ENCODE measurements at regions not wholly inside any gene's neighbourhood (a gene's known extent, or its start where the extent isn't known, plus 50 kb on each side); places are given as distances from the start of the nearest gene placed in this dataset.

- CTCF ChIA-PET = no interaction called here
- ATAC-seq (ENCODE audit: low read depth) = no peak
Observed at GRCh38 chr9:113709721-113710120, 166.4 kb upstream of the ZNF618 start.

More at GRCh38 chr9:113709721-113710120, 166.4 kb upstream of the ZNF618 start:
- Histone ChIP-seq H4K8ac (ENCODE audit: low read depth in 2 of 2, low read length in 2 of 2) (no peak overlapping the region), H3K27me3 (ENCODE audit: control insufficient read depth, insufficient read depth, low read length) (peaks cover 21% of the 10 kb centered on the region), H2BK120ac (ENCODE audit: low read depth, low read length) (no peak overlapping the region), H3K9ac (ENCODE audit: low read depth, low read length) (no peak overlapping the region), H2AK5ac (ENCODE audit: low read depth, low read length) (no peak overlapping the region), H2BK20ac (ENCODE audit: low read depth, low read length) (no peak overlapping the region), H2BK5ac (ENCODE audit: low read depth, low read length, poor library complexity, severe bottlenecking) (no peak overlapping the region), H3K23ac (ENCODE audit: low read depth, low read length) (no peak overlapping the region), H3K4me2 (ENCODE audit: low read depth, low read length) (no peak overlapping the region), H2BK15ac (ENCODE audit: low read depth, low read length) (no peak overlapping the region), H2AFZ (replicated peaks; ENCODE audit: low read length, poor library complexity) (no peak overlapping the region), H3K9me3 (ENCODE audit: control insufficient read depth, insufficient read depth, low read length) (peaks cover 6% of the 10 kb centered on the region), H3K56ac (ENCODE audit: extremely low read depth, insufficient read depth, low read length) (no peak overlapping the region), H4K5ac (ENCODE audit: low read depth, low read length) (no peak overlapping the region), H3K14ac (replicated peaks; ENCODE audit: low read depth, low read length) (no peak overlapping the region), H3K27ac (ENCODE audit: insufficient read depth, low read length) (no peak overlapping the region), H4K91ac (ENCODE audit: insufficient read depth, low read depth, low read length) (no peak overlapping the region), H3K18ac (ENCODE audit: low read depth, low read length) (no peak overlapping the region), H4K20me1 (ENCODE audit: insufficient read depth, low read length) (no peaks in the 10 kb centered on the region), H3K4me1 (ENCODE audit: control insufficient read depth, insufficient read depth, low read length) (peaks cover 1% of the 10 kb centered on the region; the same call in 1 of the 2 replicates), H3K79me1 (ENCODE audit: low read depth in 1 of 2, low read length in 2 of 2) (no peaks in the 10 kb centered on the region), H2AK9ac (replicated peaks; ENCODE audit: low read depth, low read length, poor library complexity) (no peak overlapping the region), H3K4ac (ENCODE audit: low read depth, low read length) (no peak overlapping the region), H3K4me3 (ENCODE audit: insufficient read depth, low read depth, low read length) (no peak overlapping the region), H3K9me1 (ENCODE audit: insufficient read depth, low read length) (no peaks in the 10 kb centered on the region), H3K36me3 (ENCODE audit: control insufficient read depth, insufficient read depth, low read length) (no peaks in the 10 kb centered on the region)
- dilution Hi-C loops (cut with HindIII; ENCODE audit: low sequenced_read_pairs, unreplicated experiment) (no loop called here), in situ Hi-C loops (cut with MboI; ENCODE audit: low sequenced_read_pairs) (no loop called here), intact Hi-C loops (cut with micrococcal nuclease) (no loop called here)
- TF ChIP-seq CHD1 (IDR thresholded peaks at IDR 0.05; ENCODE audit: low read depth, low read length) = no peak
- TF ChIP-seq CTCF (conservative IDR thresholded peaks at IDR 0.05; ENCODE audit: low read depth, low read length) = no peak
- TF ChIP-seq RAD21 (IDR thresholded peaks at IDR 0.05; ENCODE audit: low read length) = no peak
- no peak for TF ChIP-seq FOS (IDR thresholded peaks at IDR 0.05; ENCODE audit: low read depth, low read length)
- TF ChIP-seq BHLHE40 (IDR thresholded peaks at IDR 0.05; ENCODE audit: low read depth, low read length) = no peak
- no peak for TF ChIP-seq SMC3 (IDR thresholded peaks at IDR 0.05; ENCODE audit: low read depth, low read length)
- no peak for TF ChIP-seq MXI1 (IDR thresholded peaks at IDR 0.05; ENCODE audit: borderline replicate concordance, low read depth, low read length)
- no peak for TF ChIP-seq MAFK (IDR thresholded peaks at IDR 0.05; ENCODE audit: low read depth, low read length)
- TF ChIP-seq NFE2L2 (IDR thresholded peaks at IDR 0.05; ENCODE audit: low read depth, low read length) = no peak
- TF ChIP-seq CEBPB (IDR thresholded peaks at IDR 0.05; ENCODE audit: low read depth, low read length) = no peak
- no peak for TF ChIP-seq RFX5 (IDR thresholded peaks at IDR 0.05; ENCODE audit: low read depth, low read length)
- TF ChIP-seq ELK1 (IDR thresholded peaks at IDR 0.05; ENCODE audit: borderline replicate concordance, low read depth, low read length) = no peak
- no peak for TF ChIP-seq POLR2A (IDR thresholded peaks at IDR 0.05; ENCODE audit: low read depth, low read length)
- TF ChIP-seq MAZ (IDR thresholded peaks at IDR 0.05; ENCODE audit: borderline replicate concordance, low read depth, low read length) = no peak
- no peak for TF ChIP-seq USF2 (IDR thresholded peaks at IDR 0.05; ENCODE audit: low read depth, low read length)
- no peak for TF ChIP-seq RCOR1 (IDR thresholded peaks at IDR 0.05; ENCODE audit: insufficient replicate concordance, low read length)
- POLR2A ChIA-PET (ENCODE audit: unreplicated experiment) = no interaction called here
- no TSS peak for BruUV-seq (replicated peaks)
- 55% methylated on average over 4 of the region's 6 CpGs; no CpG with 5 or more reads in 1 of the 2 experiments for WGBS, 2 experiments (ENCODE audit: extremely low coverage in 2 of 2, insufficient read length in 1 of 2)
- no peak for DNase-seq

Data from IMR-90 (cell line).